ENCODE measurements at regions not wholly inside any gene's neighbourhood (a gene's known extent, or its start where the extent isn't known, plus 50 kb on each side); places are given as distances from the start of the nearest gene placed in this dataset.

DNA sequence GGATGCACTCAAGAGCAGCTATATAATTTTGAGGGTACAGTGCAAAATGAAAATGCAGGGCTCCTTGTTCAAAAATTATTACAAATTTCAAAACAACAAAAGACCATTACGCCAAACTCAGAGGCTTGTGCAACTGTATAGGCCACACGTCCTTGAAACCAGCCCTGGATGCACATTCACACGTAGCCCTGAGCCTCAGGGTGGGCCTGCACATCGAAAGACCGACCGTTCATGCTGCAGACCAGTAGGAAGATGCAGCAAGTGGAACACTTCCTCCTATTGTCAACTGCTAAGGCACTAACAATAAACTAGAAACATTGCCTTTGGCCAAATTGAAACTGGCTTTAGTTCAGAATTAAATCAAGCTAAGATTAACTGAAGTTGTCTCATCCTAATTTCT lies 174.7 kb downstream of the SHOX2 start:
- TF ChIP-seq, protein P1, sequence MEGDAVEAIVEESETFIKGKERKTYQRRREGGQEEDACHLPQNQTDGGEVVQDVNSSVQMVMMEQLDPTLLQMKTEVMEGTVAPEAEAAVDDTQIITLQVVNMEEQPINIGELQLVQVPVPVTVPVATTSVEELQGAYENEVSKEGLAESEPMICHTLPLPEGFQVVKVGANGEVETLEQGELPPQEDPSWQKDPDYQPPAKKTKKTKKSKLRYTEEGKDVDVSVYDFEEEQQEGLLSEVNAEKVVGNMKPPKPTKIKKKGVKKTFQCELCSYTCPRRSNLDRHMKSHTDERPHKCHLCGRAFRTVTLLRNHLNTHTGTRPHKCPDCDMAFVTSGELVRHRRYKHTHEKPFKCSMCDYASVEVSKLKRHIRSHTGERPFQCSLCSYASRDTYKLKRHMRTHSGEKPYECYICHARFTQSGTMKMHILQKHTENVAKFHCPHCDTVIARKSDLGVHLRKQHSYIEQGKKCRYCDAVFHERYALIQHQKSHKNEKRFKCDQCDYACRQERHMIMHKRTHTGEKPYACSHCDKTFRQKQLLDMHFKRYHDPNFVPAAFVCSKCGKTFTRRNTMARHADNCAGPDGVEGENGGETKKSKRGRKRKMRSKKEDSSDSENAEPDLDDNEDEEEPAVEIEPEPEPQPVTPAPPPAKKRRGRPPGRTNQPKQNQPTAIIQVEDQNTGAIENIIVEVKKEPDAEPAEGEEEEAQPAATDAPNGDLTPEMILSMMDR (IDR thresholded peaks at IDR 0.05; ENCODE audit: low read depth, low read length, missing control alignments): no peak
- H3K36me3 ChIP-seq (replicated peaks): no peaks in the 10 kb centered on the region
- no peak for DNase-seq
- in situ Hi-C loops (cut with HindIII; ENCODE audit: low pct_ligation_motif_present, low sequenced_read_pairs): no loop called here
- no peaks in the 10 kb centered on the region for H3K27me3 ChIP-seq (replicated peaks)
- H3K4me3 ChIP-seq (ENCODE audit: low read depth, low read length): no peak overlapping the region
- no peak overlapping the region for H3K27ac ChIP-seq

DNA sequence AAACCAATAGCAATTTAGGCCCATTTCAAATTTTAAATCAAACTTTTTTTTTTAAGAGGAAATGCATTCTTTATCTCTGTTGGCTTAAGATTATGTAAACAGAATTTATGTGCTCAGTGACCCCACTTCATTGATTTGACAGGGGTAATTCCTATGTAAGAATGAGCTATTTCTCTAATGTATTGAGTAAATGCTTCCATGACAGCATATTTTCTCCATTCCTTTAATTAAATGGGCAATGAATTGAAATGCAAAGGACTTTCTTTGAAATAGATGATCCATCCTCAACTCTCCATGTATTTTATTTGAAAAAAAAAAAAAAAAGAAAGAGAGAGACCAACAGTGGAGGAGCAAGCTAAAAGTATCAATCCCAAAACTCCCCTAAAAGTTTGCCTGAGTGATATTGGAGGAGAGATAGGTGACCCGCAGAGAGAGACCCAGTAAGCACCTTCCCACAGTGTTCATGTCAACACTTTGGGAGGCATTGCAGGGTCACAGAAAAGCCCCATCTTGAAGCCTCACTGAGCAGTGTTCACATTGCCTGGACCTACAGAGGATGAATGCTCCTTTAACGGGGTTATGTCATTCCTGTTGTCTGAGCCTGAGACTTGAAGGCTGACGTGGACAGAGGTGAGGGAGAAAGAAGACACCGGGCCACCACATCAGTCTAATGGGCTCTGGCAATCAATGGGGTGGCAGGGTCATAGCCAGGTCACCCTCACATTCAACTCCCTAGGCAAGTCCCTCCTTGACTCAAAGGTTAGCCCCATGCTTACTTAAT lies 176.0 kb downstream of the SHOX2 start:
- TF ChIP-seq, protein P1 (IDR thresholded peaks at IDR 0.05; ENCODE audit: low read depth, low read length, missing control alignments): no peak
- Histone ChIP-seq H3K27me3 (replicated peaks) (no peaks in the 10 kb centered on the region), H3K4me3 (ENCODE audit: low read depth, low read length) (no peak overlapping the region), H3K27ac (no peak overlapping the region), H3K36me3 (replicated peaks) (no peaks in the 10 kb centered on the region)
- in situ Hi-C loops (cut with HindIII; ENCODE audit: low pct_ligation_motif_present, low sequenced_read_pairs): no loop called here
- no peak for DNase-seq

DNA sequence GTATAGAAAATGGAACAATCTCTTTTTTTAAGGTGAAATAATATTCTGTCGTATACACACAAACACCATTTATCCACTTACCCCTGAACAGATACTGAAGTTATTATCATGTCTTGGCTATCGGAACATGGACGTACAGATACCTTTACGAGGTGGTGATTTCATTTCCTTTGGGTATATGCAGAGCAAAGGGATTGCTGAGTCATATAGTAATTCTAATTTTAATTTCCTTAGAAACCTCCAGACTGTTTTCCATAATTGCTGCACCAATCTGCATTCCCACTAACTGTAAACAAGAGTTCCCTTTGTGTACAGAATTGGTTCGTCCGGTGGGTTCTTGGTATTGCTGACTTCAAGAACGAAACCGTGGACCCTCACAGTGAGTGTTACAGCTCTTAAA lies 179.4 kb downstream of the SHOX2 start:
- H3K36me3 ChIP-seq (replicated peaks): no peaks in the 10 kb centered on the region
- DNase-seq: no peak
- H3K27ac ChIP-seq: no peak overlapping the region
- in situ Hi-C loops (cut with HindIII; ENCODE audit: low pct_ligation_motif_present, low sequenced_read_pairs): no loop called here
- no peak overlapping the region for H3K4me3 ChIP-seq (ENCODE audit: low read depth, low read length)
- TF ChIP-seq, protein P1 (IDR thresholded peaks at IDR 0.05; ENCODE audit: low read depth, low read length, missing control alignments): no peak
- no peaks in the 10 kb centered on the region for H3K27me3 ChIP-seq (replicated peaks)

DNA sequence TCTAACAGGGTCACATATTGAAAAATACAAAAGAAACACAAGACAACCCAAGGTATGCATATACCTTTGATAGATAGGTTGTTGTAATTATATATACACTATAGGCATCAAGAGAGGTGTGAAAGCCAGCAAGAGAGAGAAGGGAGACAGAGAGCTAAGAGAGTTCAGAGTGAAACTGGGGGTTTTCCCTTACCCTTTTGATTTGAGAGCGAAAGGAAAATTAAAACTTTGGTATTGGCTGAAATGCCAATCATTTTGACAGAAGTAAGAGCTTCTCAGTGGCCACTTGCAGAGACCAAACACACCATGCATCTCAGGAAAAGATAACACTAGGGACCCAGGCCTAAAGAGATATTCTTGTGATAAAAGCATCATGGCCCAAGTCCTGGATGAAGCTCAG lies 183.6 kb downstream of the SHOX2 start:
- in situ Hi-C loops (cut with HindIII; ENCODE audit: low pct_ligation_motif_present, low sequenced_read_pairs): no loop called here
- TF ChIP-seq, protein P1 (IDR thresholded peaks at IDR 0.05; ENCODE audit: low read depth, low read length, missing control alignments): no peak
- Histone ChIP-seq H3K27ac (no peak overlapping the region), H3K4me3 (ENCODE audit: low read depth, low read length) (no peak overlapping the region), H3K27me3 (replicated peaks) (no peaks in the 10 kb centered on the region), H3K36me3 (replicated peaks) (no peaks in the 10 kb centered on the region)
- DNase-seq: no peak

DNA sequence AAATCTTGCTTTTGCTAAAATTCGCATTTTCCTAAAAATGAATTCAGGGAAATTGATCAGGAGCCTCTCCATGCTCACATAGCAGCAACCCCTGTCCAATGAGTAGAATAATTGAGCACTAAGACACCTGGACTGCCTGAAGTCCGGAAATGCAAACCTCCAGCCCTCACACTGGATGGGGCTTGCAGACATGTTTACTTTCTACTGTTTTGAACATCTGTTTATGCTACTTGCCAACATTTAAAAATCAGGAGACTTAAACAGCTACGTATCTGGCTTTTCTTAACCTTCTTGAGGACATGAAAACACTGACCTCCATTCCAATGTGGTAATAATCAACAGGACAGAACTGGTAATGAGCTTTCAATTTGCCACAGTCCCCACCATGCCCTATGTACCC lies 184.4 kb downstream of the SHOX2 start:
- in situ Hi-C loops (cut with HindIII; ENCODE audit: low pct_ligation_motif_present, low sequenced_read_pairs): no loop called here
- TF ChIP-seq, protein P1 (IDR thresholded peaks at IDR 0.05; ENCODE audit: low read depth, low read length, missing control alignments): no peak
- no peak for DNase-seq
- H3K27ac ChIP-seq: no peak overlapping the region
- no peaks in the 10 kb centered on the region for H3K27me3 ChIP-seq (replicated peaks)
- H3K36me3 ChIP-seq (replicated peaks): no peaks in the 10 kb centered on the region
- H3K4me3 ChIP-seq (ENCODE audit: low read depth, low read length): no peak overlapping the region
